H1 (cell line): ENCODE measurements at regions not wholly inside any gene's neighbourhood (a gene's known extent, or its start where the extent isn't known, plus 50 kb on each side); places are given as distances from the start of the nearest gene placed in this dataset.

ENCODE experiments used
- CTCF ChIA-PET: fragments of 300-600 bp; sonication (Branson Sonifier 250); formaldehyde crosslinking; loops from one replicate; lab custom pipeline; 2021; ENCODE audit not compliant: partially characterized antibody; lab: Charles Lee
- POLR2A ChIA-PET: fragments of 300-600 bp; sonication (Branson Sonifier 250); formaldehyde crosslinking; loops from one replicate; lab custom pipeline; 2021; ENCODE audit warnings: inconsistent platforms; ENCODE audit not compliant: partially characterized antibody; lab: Charles Lee
- DNase-seq, 2 experiments: peaks; one replicate each; pipeline versions ENCODE4 v3.0.0 to v3.0.0-alpha.2; 2010 to 2022; ENCODE audit warnings: low spot score in 2 of 2, low read depth in 1 of 2, mixed read lengths in 1 of 2
- FAIRE-seq: peaks from 2 replicates; lab custom pipeline; 2011; peaks lifted over from hg19 to GRCh38; lab: Jason Lieb, UNC
- H2AFZ ChIP-seq: 2 replicates; pipeline ENCODE4 v1.8.1; 2012; ENCODE audit warnings: low read length, inconsistent platforms
- H2AK5ac ChIP-seq: 2 replicates; pipeline ENCODE4 v1.6.1; 2013; ENCODE audit warnings: low read depth, low read length
- H2BK120ac ChIP-seq: replicated peaks from 2 replicates; pipeline ENCODE3; 2013; ENCODE audit warnings: low read depth, low read length, inconsistent platforms
- H2BK12ac ChIP-seq: 2 replicates; pipeline ENCODE4 v1.6.1; 2013; ENCODE audit warnings: low read depth, low read length
- H2BK15ac ChIP-seq: 2 replicates; pipeline ENCODE4 v1.6.1; 2013; ENCODE audit warnings: low read length
- H2BK20ac ChIP-seq: 2 replicates; pipeline ENCODE4 v1.6.1; 2013; ENCODE audit warnings: low read length
- H2BK5ac ChIP-seq: 2 replicates; pipeline ENCODE4 v1.6.1; 2013; ENCODE audit warnings: low read depth, low read length
- H3K14ac ChIP-seq: 2 replicates; pipeline ENCODE4 v1.6.1; 2013; ENCODE audit warnings: inconsistent platforms; ENCODE audit not compliant: insufficient read length
- H3K18ac ChIP-seq: 2 replicates; pipeline ENCODE4 v1.6.1; 2013; ENCODE audit warnings: low read length; ENCODE audit errors: extremely low read depth
- H3K23ac ChIP-seq: 2 replicates; pipeline ENCODE4 v1.6.1; 2013; ENCODE audit warnings: inconsistent platforms; ENCODE audit not compliant: insufficient read length
- H3K23me2 ChIP-seq: 2 replicates; pipeline ENCODE4 v1.6.1; 2013; ENCODE audit warnings: low read depth, low read length
- H3K27ac ChIP-seq: 2 replicates; pipeline ENCODE4 v1.6.1; 2011; ENCODE audit warnings: low read depth, low read length, inconsistent platforms
- H3K27me3 ChIP-seq, 4 experiments: replicated peaks in 1 of 4; 1 replicate in 1 of 4; 2 replicates in 3 of 4; pipeline versions ENCODE4 v1.6.1 to v1.8.1; 2011 to 2013; ENCODE audit warnings: low read length in 3 of 4, mild to moderate bottlenecking in 3 of 4, inconsistent platforms in 2 of 4, mixed read lengths in 2 of 4, moderate library complexity in 1 of 4; ENCODE audit not compliant: control insufficient read depth in 3 of 4, insufficient read depth in 3 of 4; ENCODE audit errors: extremely low read depth in 1 of 4
- H3K36me3 ChIP-seq, 4 experiments: 2 replicates each; pipeline versions ENCODE4 v1.6.1 to v1.8.1; 2011 to 2013; ENCODE audit warnings: mild to moderate bottlenecking in 4 of 4, low read length in 3 of 4, moderate library complexity in 2 of 4, control low read depth in 1 of 4, inconsistent platforms in 1 of 4; ENCODE audit not compliant: insufficient read depth in 4 of 4, control insufficient read depth in 2 of 4
- H3K4ac ChIP-seq: replicated peaks from 2 replicates; pipeline ENCODE3; 2013; ENCODE audit warnings: low read length, low read depth, mixed read lengths, inconsistent platforms; ENCODE audit not compliant: insufficient read length
- H3K4me1 ChIP-seq, 4 experiments: replicated peaks in 1 of 4; 1 replicate in 1 of 4; 2 replicates in 3 of 4; pipeline versions ENCODE4 v1.6.1 to v1.8.1; 2011 to 2013; ENCODE audit warnings: low read length in 3 of 4, inconsistent platforms in 2 of 4, mixed read lengths in 1 of 4; ENCODE audit not compliant: insufficient read depth in 4 of 4, control insufficient read depth in 3 of 4
- H3K4me2 ChIP-seq, 2 experiments: 2 replicates each; pipeline versions ENCODE4 v1.6.1 to v1.8.1; 2011 to 2013; ENCODE audit warnings: low read depth in 2 of 2, low read length in 2 of 2, control low read depth in 1 of 2, inconsistent platforms in 1 of 2, mild to moderate bottlenecking in 1 of 2; ENCODE audit not compliant: insufficient read depth in 1 of 2
- H3K4me3 ChIP-seq, 4 experiments: fragments of 200-600, 300-600 bp in 1 of 4; sonication (generic), shearing (Covaris generic), sonication (Bioruptor Twin) in 1 of 4; 2 replicates each; pipeline versions ENCODE4 v1.5.1 to v1.8.1; 2011 to 2016; ENCODE audit warnings: low read length in 4 of 4, low read depth in 3 of 4, control low read depth in 2 of 4, inconsistent platforms in 2 of 4, mild to moderate bottlenecking in 2 of 4, mixed read lengths in 1 of 4, moderate library complexity in 1 of 4; ENCODE audit not compliant: insufficient read depth in 2 of 4; ENCODE audit errors: extremely low read depth in 1 of 4
- H3K56ac ChIP-seq: replicated peaks from 2 replicates; pipeline ENCODE3; 2013; ENCODE audit warnings: low read depth, mild to moderate bottlenecking, mixed read lengths, low read length, inconsistent platforms; ENCODE audit not compliant: insufficient read length
- H3K79me1 ChIP-seq: 2 replicates; pipeline ENCODE4 v1.6.1; 2013; ENCODE audit warnings: low read depth, low read length, control low read depth
- H3K79me2 ChIP-seq, 2 experiments: 2 replicates each; pipeline versions ENCODE4 v1.6.1 to v1.8.1; 2012 to 2013; ENCODE audit warnings: low read length in 2 of 2, mild to moderate bottlenecking in 2 of 2, inconsistent platforms in 1 of 2; ENCODE audit not compliant: insufficient read depth in 2 of 2, control insufficient read depth in 1 of 2
- H3K9ac ChIP-seq, 4 experiments: replicated peaks in 1 of 4; 1 replicate in 1 of 4; 2 replicates in 3 of 4; pipeline versions ENCODE4 v1.6.1 to v1.8.1; 2011 to 2013; ENCODE audit warnings: low read depth in 3 of 4, low read length in 3 of 4, control low read depth in 2 of 4, mild to moderate bottlenecking in 2 of 4, moderate library complexity in 2 of 4, inconsistent platforms in 1 of 4; ENCODE audit errors: extremely low read depth in 1 of 4
- H3K9me3 ChIP-seq, 2 experiments: 2 replicates each; pipeline versions ENCODE4 v1.6.1 to v1.8.1; 2012 to 2013; ENCODE audit warnings: mild to moderate bottlenecking in 2 of 2, moderate library complexity in 2 of 2, control low read depth in 1 of 2, inconsistent platforms in 1 of 2, low read depth in 1 of 2, low read length in 1 of 2, mixed read lengths in 1 of 2; ENCODE audit not compliant: insufficient read depth in 2 of 2
- H4K20me1 ChIP-seq, 2 experiments: replicated peaks in 1 of 2; 2 replicates each; pipeline versions ENCODE3 to v1.8.1; 2011 to 2013; ENCODE audit warnings: inconsistent platforms in 2 of 2, low read length in 2 of 2, mild to moderate bottlenecking in 1 of 2; ENCODE audit not compliant: insufficient read depth in 2 of 2, control insufficient read depth in 1 of 2
- H4K5ac ChIP-seq: 2 replicates; pipeline ENCODE4 v1.6.1; 2013; ENCODE audit warnings: low read length, low read depth, mixed read lengths, inconsistent platforms; ENCODE audit not compliant: insufficient read length
- H4K8ac ChIP-seq: 2 replicates; pipeline ENCODE4 v1.8.0; 2013; ENCODE audit warnings: mild to moderate bottlenecking, moderate library complexity, low read length, inconsistent platforms; ENCODE audit not compliant: insufficient read depth; ENCODE audit errors: extremely low read depth
- H4K91ac ChIP-seq: replicated peaks from 2 replicates; pipeline ENCODE3; 2013; ENCODE audit warnings: low read length, mixed read lengths, inconsistent platforms; ENCODE audit not compliant: insufficient read length
- ASH2L ChIP-seq: fragments of 200-600, 300-600 bp; sonication (generic); IDR thresholded peaks from one replicate; pipeline ENCODE4 v1.7.1; 2017; ENCODE audit warnings: low read length
- CREB1 ChIP-seq: IDR thresholded peaks from 2 replicates; pipeline ENCODE4 v1.6.1; 2012; ENCODE audit warnings: inconsistent platforms
- HDAC2 ChIP-seq, 2 experiments: fragments of 300-600 bp in 1 of 2; sonication (generic) in 1 of 2; IDR thresholded peaks; 2 replicates each; pipeline ENCODE4 v1.6.1; 2011 to 2012; ENCODE audit warnings: low read depth in 2 of 2, low read length in 2 of 2, mild to moderate bottlenecking in 2 of 2, moderate library complexity in 2 of 2, borderline replicate concordance in 1 of 2, inconsistent platforms in 1 of 2
- JUN ChIP-seq: IDR thresholded peaks from 2 replicates; pipeline ENCODE4 v1.6.1; 2011; ENCODE audit warnings: low read depth, mild to moderate bottlenecking, improper control_type of control experiment, low read length
- POLR2AphosphoS5 ChIP-seq: IDR thresholded peaks from 2 replicates; pipeline ENCODE4 v1.6.1; 2011; ENCODE audit warnings: low read depth, low read length
- RFX5 ChIP-seq: IDR thresholded peaks from 2 replicates; pipeline ENCODE4 v1.6.1; 2011; ENCODE audit warnings: low read depth, low read length, improper control_type of control experiment, borderline replicate concordance
- RNF2 ChIP-seq: fragments of 200-900, 300-1000 bp; sonication (generic); IDR thresholded peaks from 2 replicates; pipeline ENCODE4 v1.7.1; 2016; ENCODE audit warnings: borderline replicate concordance, low read depth, mild to moderate bottlenecking, antibody characterized with exemption, low read length; ENCODE audit not compliant: poor library complexity, severe bottlenecking; ENCODE audit errors: missing control alignments
- SAP30 ChIP-seq: fragments of 300-600 bp; sonication (generic); IDR thresholded peaks from 2 replicates; pipeline ENCODE4 v1.7.1; 2012; ENCODE audit warnings: low read length, moderate library complexity, mild to moderate bottlenecking, inconsistent platforms; ENCODE audit not compliant: insufficient read depth, insufficient replicate concordance
- SRF ChIP-seq: IDR thresholded peaks from 2 replicates; pipeline ENCODE4 v1.6.1; 2011; ENCODE audit warnings: mild to moderate bottlenecking, low read depth, low read length, moderate library complexity
- TCF12 ChIP-seq: IDR thresholded peaks from 2 replicates; pipeline ENCODE4 v1.6.1; 2011; ENCODE audit warnings: low read depth, mild to moderate bottlenecking, low read length
- WGBS, 2 experiments: shearing (Covaris generic) in 1 of 2; methylation state at CpG; one replicate each; pipeline versions ENCODE4 v1.1.6 to v1.1.7; 2013 to 2015; ENCODE audit warnings: low lambda C conversion rate in 2 of 2, mixed read lengths in 2 of 2, inconsistent platforms in 1 of 2, low coverage in 1 of 2, missing lambda C conversion rate in 1 of 2; ENCODE audit not compliant: insufficient replicate concordance in 2 of 2, insufficient coverage in 1 of 2, insufficient read length in 1 of 2; ENCODE audit errors: extremely low coverage in 1 of 2, missing lambda C conversion rate in 1 of 2; 5-methylcytosine and 5-hydroxymethylcytosine counted together
- TF ChIP-seq, protein P1 (sequence below), 3 experiments: IDR thresholded peaks; 1 replicate in 2 of 3; 2 replicates in 1 of 3; pipeline versions ENCODE4 v1.5.1 to v1.6.1; 2011; ENCODE audit warnings: low read length in 3 of 3, mild to moderate bottlenecking in 3 of 3, inconsistent platforms in 2 of 3, low read depth in 1 of 3, moderate library complexity in 1 of 3; ENCODE audit not compliant: insufficient read depth in 1 of 3; ENCODE audit errors: control extremely low read depth in 1 of 3
- TF ChIP-seq, protein P2 (sequence below): IDR thresholded peaks from 2 replicates; pipeline ENCODE4 v1.6.1; 2011; ENCODE audit warnings: low read depth, mild to moderate bottlenecking, low read length; ENCODE audit not compliant: insufficient read depth

DNA sequence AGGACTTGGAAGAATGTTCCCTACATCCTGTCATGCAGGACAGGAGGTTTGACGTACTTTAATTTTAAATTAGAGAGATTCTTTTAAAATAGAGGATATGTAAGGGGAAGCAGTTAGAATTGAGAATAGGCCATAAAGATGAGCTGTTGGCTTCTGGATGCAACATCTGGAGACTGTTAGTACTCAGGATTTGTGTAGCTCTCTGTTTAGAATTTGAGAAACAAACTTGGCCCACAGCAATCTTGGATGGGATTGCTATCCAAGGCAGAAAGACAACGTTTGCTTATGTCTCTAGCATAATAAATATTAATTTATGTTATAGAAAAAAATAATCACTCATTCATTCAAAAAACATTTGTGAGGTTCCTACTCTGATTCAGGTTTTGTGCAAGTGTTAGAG, 398.4 kb upstream of the NOVA1 start:
- Histone ChIP-seq H3K23me2 (no peaks in the 10 kb centered on the region), H3K36me3 (no peaks in the 10 kb centered on the region), H3K23ac (no peak overlapping the region), H3K27ac (no peak overlapping the region), H3K56ac (no peak overlapping the region), H2BK5ac (no peak overlapping the region), H2BK12ac (no peak overlapping the region), H2BK20ac (no peak overlapping the region), H3K18ac (no peak overlapping the region), H2AK5ac (no peak overlapping the region), H3K4me3 (no peak overlapping the region), H4K91ac (no peak overlapping the region), H3K14ac (no peak overlapping the region), H3K79me1 (no peaks in the 10 kb centered on the region), H3K4me2 (no peak overlapping the region), H3K79me2 (no peaks in the 10 kb centered on the region), H4K8ac (no peak overlapping the region), H3K4ac (no peak overlapping the region), H4K20me1 (no peaks in the 10 kb centered on the region), H3K9ac (no peak overlapping the region), H3K9me3 (no peaks in the 10 kb centered on the region), H3K27me3 (no peaks in the 10 kb centered on the region), H2BK15ac (no peak overlapping the region), H3K4me1 (no peaks in the 10 kb centered on the region), H2AFZ (no peak overlapping the region), H4K5ac (no peak overlapping the region), H2BK120ac (no peak overlapping the region)
- 82% methylated on average over 2 of the region's 2 CpGs; no CpG with 5 or more reads in 1 of the 2 experiments for WGBS, 2 experiments
- CTCF ChIA-PET: no interaction called here
- no peak for FAIRE-seq
- POLR2A ChIA-PET: no interaction called here
- DNase-seq: no peak
- TF ChIP-seq RFX5: no peak
- no peak for TF ChIP-seq POLR2AphosphoS5
- no peak for TF ChIP-seq JUN
- TF ChIP-seq, protein P1, sequence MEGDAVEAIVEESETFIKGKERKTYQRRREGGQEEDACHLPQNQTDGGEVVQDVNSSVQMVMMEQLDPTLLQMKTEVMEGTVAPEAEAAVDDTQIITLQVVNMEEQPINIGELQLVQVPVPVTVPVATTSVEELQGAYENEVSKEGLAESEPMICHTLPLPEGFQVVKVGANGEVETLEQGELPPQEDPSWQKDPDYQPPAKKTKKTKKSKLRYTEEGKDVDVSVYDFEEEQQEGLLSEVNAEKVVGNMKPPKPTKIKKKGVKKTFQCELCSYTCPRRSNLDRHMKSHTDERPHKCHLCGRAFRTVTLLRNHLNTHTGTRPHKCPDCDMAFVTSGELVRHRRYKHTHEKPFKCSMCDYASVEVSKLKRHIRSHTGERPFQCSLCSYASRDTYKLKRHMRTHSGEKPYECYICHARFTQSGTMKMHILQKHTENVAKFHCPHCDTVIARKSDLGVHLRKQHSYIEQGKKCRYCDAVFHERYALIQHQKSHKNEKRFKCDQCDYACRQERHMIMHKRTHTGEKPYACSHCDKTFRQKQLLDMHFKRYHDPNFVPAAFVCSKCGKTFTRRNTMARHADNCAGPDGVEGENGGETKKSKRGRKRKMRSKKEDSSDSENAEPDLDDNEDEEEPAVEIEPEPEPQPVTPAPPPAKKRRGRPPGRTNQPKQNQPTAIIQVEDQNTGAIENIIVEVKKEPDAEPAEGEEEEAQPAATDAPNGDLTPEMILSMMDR (IDR thresholded peaks at IDR 0.05; ENCODE audit: control extremely low read depth in 1 of 3, insufficient read depth in 1 of 3, low read depth in 1 of 3, low read length in 3 of 3): no peak
- TF ChIP-seq SRF: no peak
- no peak for TF ChIP-seq HDAC2 (IDR thresholded peaks at IDR 0.05; ENCODE audit: borderline replicate concordance in 1 of 2, low read depth in 2 of 2, low read length in 2 of 2)
- no peak for TF ChIP-seq ASH2L
- no peak for TF ChIP-seq SAP30
- TF ChIP-seq, protein P2, sequence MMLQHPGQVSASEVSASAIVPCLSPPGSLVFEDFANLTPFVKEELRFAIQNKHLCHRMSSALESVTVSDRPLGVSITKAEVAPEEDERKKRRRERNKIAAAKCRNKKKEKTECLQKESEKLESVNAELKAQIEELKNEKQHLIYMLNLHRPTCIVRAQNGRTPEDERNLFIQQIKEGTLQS: no peak
- TF ChIP-seq TCF12: no peak
- TF ChIP-seq RNF2: no peak
- no peak for TF ChIP-seq CREB1
